Small intestine (tissue), 7 donors: ENCODE measurements at regions not wholly inside any gene's neighbourhood (a gene's known extent, or its start where the extent isn't known, plus 50 kb on each side); places are given as distances from the start of the nearest gene placed in this dataset.

Experiments used
- DNase-seq, 2 donors: peaks; one replicate each; pipeline versions ENCODE4 v3.0.0 to v3.0.0-alpha.2; 2013
- FAIRE-seq: peaks from 2 replicates; lab custom pipeline; 2012; peaks lifted over from hg19 to GRCh38; lab: Jason Lieb, UNC
- H3K27ac ChIP-seq, 3 donors: one replicate each; pipeline ENCODE4 v1.5.1; 2013; ENCODE audit warnings: low read length in 2 of 3, mild to moderate bottlenecking in 2 of 3, control low read depth in 1 of 3, inconsistent platforms in 1 of 3, low read depth in 1 of 3, moderate library complexity in 1 of 3
- H3K27me3 ChIP-seq, 3 donors: one replicate each; pipeline ENCODE4 v1.6.1; 2013; ENCODE audit warnings: low read length in 3 of 3, inconsistent platforms in 1 of 3; ENCODE audit not compliant: control insufficient read depth in 3 of 3, insufficient read depth in 3 of 3
- H3K36me3 ChIP-seq, 3 donors: one replicate each; pipeline ENCODE4 v1.6.1; 2013; ENCODE audit warnings: low read length in 3 of 3, inconsistent platforms in 1 of 3, low read depth in 1 of 3, mild to moderate bottlenecking in 1 of 3, moderate library complexity in 1 of 3; ENCODE audit not compliant: control insufficient read depth in 3 of 3, insufficient read depth in 2 of 3
- H3K4me1 ChIP-seq, 3 donors: one replicate each; pipeline ENCODE4 v1.6.1; 2013; ENCODE audit warnings: low read length in 2 of 3, inconsistent platforms in 1 of 3, low read depth in 1 of 3, mild to moderate bottlenecking in 1 of 3, moderate library complexity in 1 of 3; ENCODE audit not compliant: control insufficient read depth in 3 of 3, insufficient read depth in 2 of 3
- H3K4me3 ChIP-seq, 3 donors: one replicate each; pipeline ENCODE4 v1.5.1; 2013; ENCODE audit warnings: low read length in 3 of 3, control low read depth in 1 of 3, inconsistent platforms in 1 of 3, low read depth in 1 of 3, mild to moderate bottlenecking in 1 of 3, moderate library complexity in 1 of 3
- H3K9me3 ChIP-seq, 2 donors: one replicate each; pipeline ENCODE4 v1.6.1; 2013; ENCODE audit warnings: low read depth in 1 of 2, low read length in 1 of 2; ENCODE audit not compliant: control insufficient read depth in 2 of 2, insufficient read depth in 1 of 2
- WGBS, 3 donors: extraction: QIAGEN DNeasy Blood & Tissue Kit; methylation state at CpG; one replicate each; pipeline ENCODE4 v1.1.7; 2013; 5-methylcytosine and 5-hydroxymethylcytosine counted together
- donor health status: healthy with polysubstance abuse.
- donor health status: control.
- donor health status: control.
- donor health status: Bipolar disorder and iron deficiency.
- donor health status: healthy.

- H3K36me3 ChIP-seq = no peaks in the 10 kb centered on the region
- no peaks in the 10 kb centered on the region for H3K4me1 ChIP-seq
- no peak for FAIRE-seq
- no peak for DNase-seq
- no peak overlapping the region for H3K27ac ChIP-seq
- H3K9me3 ChIP-seq = no peaks in the 10 kb centered on the region
- WGBS, 3 donors = 64 to 83% (median 81%) methylated on average over 3 of the region's 3 CpGs
- H3K27me3 ChIP-seq = no peaks in the 10 kb centered on the region
- H3K4me3 ChIP-seq = no peak overlapping the region
Observed at GRCh38 chr18:8504424-8504823, 104.8 kb upstream of the RAB12 start.

GRCh38 chr18:8504880-8505435 is 104.3 kb upstream of the RAB12 start:
- FAIRE-seq (no peak), DNase-seq (no peak)
- H3K36me3 ChIP-seq = no peaks in the 10 kb centered on the region
- WGBS, 3 donors = 57 to 76% (median 65%) methylated on average over 9 of the region's 9 CpGs
- H3K9me3 ChIP-seq = no peaks in the 10 kb centered on the region
- no peak overlapping the region for H3K4me3 ChIP-seq
- no peaks in the 10 kb centered on the region for H3K4me1 ChIP-seq
- no peak overlapping the region for H3K27ac ChIP-seq
- no peaks in the 10 kb centered on the region for H3K27me3 ChIP-seq

GRCh38 chr18:8506251-8507049 is 102.8 kb upstream of the RAB12 start:
- WGBS, 3 donors = 84 to 90% (median 85%) methylated on average over 10 of the region's 10 CpGs
- DNase-seq (no peak), FAIRE-seq (no peak)
- Histone ChIP-seq H3K36me3 (no peaks in the 10 kb centered on the region), H3K27ac (no peak overlapping the region), H3K27me3 (no peaks in the 10 kb centered on the region), H3K4me1 (no peaks in the 10 kb centered on the region), H3K4me3 (no peak overlapping the region), H3K9me3 (no peaks in the 10 kb centered on the region)

GRCh38 chr18:8507361-8507760 is 101.9 kb upstream of the RAB12 start:
- Histone ChIP-seq H3K27ac (no peak overlapping the region), H3K36me3 (no peaks in the 10 kb centered on the region), H3K4me1 (no peaks in the 10 kb centered on the region), H3K9me3 (no peaks in the 10 kb centered on the region), H3K4me3 (no peak overlapping the region), H3K27me3 (no peaks in the 10 kb centered on the region)
- WGBS, 3 donors = 29 to 32% (median 31%) methylated on average over 5 of the region's 5 CpGs
- DNase-seq = no peak
- no peak for FAIRE-seq

GRCh38 chr18:8507915-8508705 is 101.1 kb upstream of the RAB12 start:
- 60 to 74% (median 65%) methylated on average over 10 of the region's 10 CpGs for WGBS, 3 donors
- Histone ChIP-seq H3K27me3 (no peaks in the 10 kb centered on the region), H3K4me1 (no peaks in the 10 kb centered on the region), H3K27ac (no peak overlapping the region), H3K9me3 (no peaks in the 10 kb centered on the region), H3K36me3 (no peaks in the 10 kb centered on the region), H3K4me3 (no peak overlapping the region)
- FAIRE-seq (no peak), DNase-seq (no peak)

GRCh38 chr18:8513249-8513648 is 96.0 kb upstream of the RAB12 start:
- DNase-seq (no peak), FAIRE-seq (no peak)
- Histone ChIP-seq H3K4me3 (no peak overlapping the region), H3K36me3 (no peaks in the 10 kb centered on the region), H3K4me1 (no peaks in the 10 kb centered on the region), H3K27ac (no peak overlapping the region), H3K27me3 (no peaks in the 10 kb centered on the region), H3K9me3 (no peaks in the 10 kb centered on the region)
- WGBS, 3 donors = 85 to 89% (median 87%) methylated on average over 5 of the region's 5 CpGs

- H3K4me3 ChIP-seq = no peak overlapping the region
- H3K9me3 ChIP-seq = no peaks in the 10 kb centered on the region
- 70 to 80% (median 75%) methylated on average over 4 of the region's 4 CpGs for WGBS, 3 donors
- H3K4me1 ChIP-seq = no peaks in the 10 kb centered on the region
- H3K27ac ChIP-seq = no peak overlapping the region
- H3K27me3 ChIP-seq = no peaks in the 10 kb centered on the region
- DNase-seq = no peak
- no peak for FAIRE-seq
- H3K36me3 ChIP-seq = no peaks in the 10 kb centered on the region
Observed at GRCh38 chr18:8514409-8514808, 94.8 kb upstream of the RAB12 start.

GRCh38 chr18:8515142-8515865 is 93.9 kb upstream of the RAB12 start:
- Histone ChIP-seq H3K27me3 (peaks cover 0 to 1% (median 0%) of the 10 kb centered on the region in 3 donors), H3K36me3 (no peaks in the 10 kb centered on the region), H3K27ac (no peak overlapping the region), H3K4me1 (no peaks in the 10 kb centered on the region), H3K4me3 (no peak overlapping the region), H3K9me3 (peaks cover 0 to 1% of the 10 kb centered on the region in 2 donors)
- DNase-seq (no peak), FAIRE-seq (no peak)
- 80 to 83% (median 81%) methylated on average over 9 of the region's 9 CpGs for WGBS, 3 donors
